GM12892 (cell line): ENCODE measurements at regions not wholly inside any gene's neighbourhood (a gene's known extent, or its start where the extent isn't known, plus 50 kb on each side); places are given as distances from the start of the nearest gene placed in this dataset.

Experiments used
- DNase-seq: peaks from one replicate; pipeline ENCODE4 v3.0.0; 2011; ENCODE audit not compliant: insufficient read length
- FAIRE-seq: peaks from 2 replicates; lab custom pipeline; 2011; peaks lifted over from hg19 to GRCh38; lab: Jason Lieb, UNC
- POLR2A ChIP-seq: IDR thresholded peaks from 2 replicates; pipeline ENCODE4 v1.6.1; 2011; ENCODE audit warnings: low read depth, low read length, control low read depth
- POLR2AphosphoS5 ChIP-seq: IDR thresholded peaks from 2 replicates; pipeline ENCODE4 v1.6.1; 2011; ENCODE audit warnings: low read depth, low read length, control low read depth
- TAF1 ChIP-seq: IDR thresholded peaks from 2 replicates; pipeline ENCODE4 v1.6.1; 2011; ENCODE audit warnings: low read depth, mild to moderate bottlenecking, control low read depth, low read length, borderline replicate concordance

- no peak for DNase-seq
- TF ChIP-seq TAF1 (no peak), POLR2AphosphoS5 (no peak), POLR2A (no peak)
- no peak for FAIRE-seq
Measured at GRCh38 chr2:53477517-53477916, 290.1 kb upstream of the CHAC2 start.

GRCh38 chr2:53476834-53477233 lies 290.8 kb upstream of the CHAC2 start:
- FAIRE-seq (no peak), DNase-seq (no peak)
- TF ChIP-seq POLR2AphosphoS5 (no peak), POLR2A (no peak), TAF1 (no peak)

- no peak for FAIRE-seq
- DNase-seq, result no peak
- no peak for TF ChIP-seq POLR2A
- TF ChIP-seq POLR2AphosphoS5, result no peak
- no peak for TF ChIP-seq TAF1
Measured at GRCh38 chr2:53475766-53476165, 291.8 kb upstream of the CHAC2 start.

- DNase-seq, result no peak
- FAIRE-seq, result no peak
Measured at GRCh38 chr2:53475321-53475720, 292.3 kb upstream of the CHAC2 start.

GRCh38 chr2:53474914-53475313 lies 292.7 kb upstream of the CHAC2 start:
- TF ChIP-seq TAF1 (no peak), POLR2A (no peak), POLR2AphosphoS5 (no peak)
- FAIRE-seq, result no peak
- no peak for DNase-seq

More at GRCh38 chr2:53475321-53475720, 292.3 kb upstream of the CHAC2 start:
- TF ChIP-seq TAF1 (no peak), POLR2AphosphoS5 (no peak), POLR2A (no peak)

- FAIRE-seq, result no peak
- no peak for DNase-seq
- TF ChIP-seq POLR2AphosphoS5 (no peak), TAF1 (no peak), POLR2A (no peak)
Measured at GRCh38 chr2:53473775-53474311, 293.8 kb upstream of the CHAC2 start.

GRCh38 chr2:53473236-53473635 lies 294.4 kb upstream of the CHAC2 start:
- FAIRE-seq (no peak), DNase-seq (no peak)

DNA sequence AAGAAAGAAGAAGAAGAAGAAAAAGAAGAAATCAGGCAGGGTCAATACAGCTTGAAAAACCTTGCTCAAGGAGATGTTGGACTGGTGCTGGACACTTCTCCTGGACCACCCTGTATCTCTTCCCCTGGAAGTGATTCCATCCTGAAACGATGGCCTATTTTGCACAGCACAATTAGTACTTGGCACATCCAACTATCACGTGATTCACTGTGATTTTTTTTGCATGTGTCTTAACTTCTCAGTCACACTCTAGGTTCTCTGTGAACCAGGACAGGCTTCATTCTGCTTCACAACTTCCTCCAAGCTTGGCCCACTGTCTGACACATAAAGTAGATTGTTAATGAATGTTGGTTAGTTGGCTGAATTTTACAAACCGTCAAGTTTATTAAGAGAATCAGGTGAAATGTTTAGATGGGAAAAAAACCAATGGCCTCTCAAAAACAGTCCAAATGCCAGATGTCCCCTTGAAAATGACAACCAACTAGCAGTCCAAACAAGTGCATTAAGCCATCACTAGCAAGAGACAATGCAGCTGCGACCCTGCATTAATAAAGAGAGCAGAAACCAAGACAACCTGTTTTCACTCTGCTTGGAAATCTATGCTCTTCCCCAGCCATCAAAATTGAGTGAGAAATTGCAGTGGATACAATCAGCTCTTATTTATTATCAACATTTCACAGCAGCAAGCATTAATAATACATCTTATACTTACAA lies 300.0 kb upstream of the CHAC2 start:
- no peak for FAIRE-seq
- DNase-seq, result no peak
- TF ChIP-seq TAF1 (no peak), POLR2AphosphoS5 (no peak)

More at GRCh38 chr2:53473236-53473635, 294.4 kb upstream of the CHAC2 start:
- no peak for TF ChIP-seq POLR2AphosphoS5
- TF ChIP-seq POLR2A, result no peak
- no peak for TF ChIP-seq TAF1

- FAIRE-seq, result no peak
- DNase-seq, result no peak
- TF ChIP-seq POLR2A (no peak), POLR2AphosphoS5 (no peak), TAF1 (no peak)
Measured at GRCh38 chr2:53463806-53464726, 303.5 kb upstream of the CHAC2 start.

DNA sequence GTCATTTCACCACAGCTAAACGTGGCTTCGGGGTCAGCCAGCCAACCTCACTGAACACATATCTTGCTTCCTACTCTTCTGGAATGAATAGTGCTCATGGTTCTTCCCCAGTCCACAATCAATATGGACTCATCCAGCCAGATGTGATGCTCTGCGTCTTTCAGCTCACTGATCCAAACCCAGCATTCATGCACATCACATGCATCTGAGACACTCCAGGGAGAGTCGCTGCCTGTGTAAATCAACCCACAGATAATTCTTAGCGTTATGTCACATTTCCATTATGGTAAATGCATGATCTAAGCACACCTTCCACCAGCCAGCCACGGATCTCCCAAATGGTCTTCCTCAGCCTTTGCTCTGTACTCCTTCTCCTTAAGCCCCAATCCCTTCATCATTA lies 306.7 kb upstream of the CHAC2 start:
- TF ChIP-seq TAF1 (no peak), POLR2AphosphoS5 (no peak), POLR2A (no peak)
- FAIRE-seq (no peak), DNase-seq (no peak)

DNA sequence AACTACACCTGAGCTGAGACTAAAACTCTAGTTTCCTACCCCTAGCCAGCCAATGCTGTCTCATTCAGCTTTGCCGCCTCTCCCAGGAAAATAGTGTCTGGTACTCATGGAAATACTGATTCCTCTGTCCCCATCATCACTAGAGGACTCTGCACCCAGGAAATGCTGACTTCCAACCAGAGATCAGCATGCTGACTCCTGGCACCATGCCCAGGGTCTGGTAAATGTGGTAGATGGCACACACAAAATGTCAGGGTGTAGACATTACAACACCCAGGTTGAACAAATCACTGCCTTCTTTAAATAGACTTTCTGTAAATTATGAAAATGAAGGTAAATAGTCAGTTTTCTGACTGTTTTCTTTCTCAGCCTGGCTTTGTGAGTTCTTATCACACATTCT lies 307.3 kb upstream of the CHAC2 start:
- DNase-seq, result no peak
- no peak for FAIRE-seq
- TF ChIP-seq TAF1 (no peak), POLR2AphosphoS5 (no peak)
